GM12875 (cell line): ENCODE measurements at regions not wholly inside any gene's neighbourhood (a gene's known extent, or its start where the extent isn't known, plus 50 kb on each side); places are given as distances from the start of the nearest gene placed in this dataset.
"Not testable (repeated sequence)": the region's sequence is repeated elsewhere in the genome, so short reads cannot be mapped to it uniquely, and the experiment has no call there.

Experiments used
- H3K4me3 ChIP-seq: one replicate; pipeline ENCODE4 v1.5.1; 2011; ENCODE audit warnings: low read depth, low read length, control low read depth
- TF ChIP-seq, protein P1 (sequence below): IDR thresholded peaks from 2 replicates; pipeline ENCODE4 v1.5.1; 2011; ENCODE audit warnings: low read depth, mild to moderate bottlenecking, control low read depth, inconsistent platforms, low read length, moderate library complexity, borderline replicate concordance; ENCODE audit not compliant: insufficient read depth

- TF ChIP-seq, protein P1, sequence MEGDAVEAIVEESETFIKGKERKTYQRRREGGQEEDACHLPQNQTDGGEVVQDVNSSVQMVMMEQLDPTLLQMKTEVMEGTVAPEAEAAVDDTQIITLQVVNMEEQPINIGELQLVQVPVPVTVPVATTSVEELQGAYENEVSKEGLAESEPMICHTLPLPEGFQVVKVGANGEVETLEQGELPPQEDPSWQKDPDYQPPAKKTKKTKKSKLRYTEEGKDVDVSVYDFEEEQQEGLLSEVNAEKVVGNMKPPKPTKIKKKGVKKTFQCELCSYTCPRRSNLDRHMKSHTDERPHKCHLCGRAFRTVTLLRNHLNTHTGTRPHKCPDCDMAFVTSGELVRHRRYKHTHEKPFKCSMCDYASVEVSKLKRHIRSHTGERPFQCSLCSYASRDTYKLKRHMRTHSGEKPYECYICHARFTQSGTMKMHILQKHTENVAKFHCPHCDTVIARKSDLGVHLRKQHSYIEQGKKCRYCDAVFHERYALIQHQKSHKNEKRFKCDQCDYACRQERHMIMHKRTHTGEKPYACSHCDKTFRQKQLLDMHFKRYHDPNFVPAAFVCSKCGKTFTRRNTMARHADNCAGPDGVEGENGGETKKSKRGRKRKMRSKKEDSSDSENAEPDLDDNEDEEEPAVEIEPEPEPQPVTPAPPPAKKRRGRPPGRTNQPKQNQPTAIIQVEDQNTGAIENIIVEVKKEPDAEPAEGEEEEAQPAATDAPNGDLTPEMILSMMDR = no peak
- H3K4me3 ChIP-seq = no peak overlapping the region
Measured at GRCh38 chr18:73331212-73331772, 463.5 kb upstream of the NETO1 start.

- H3K4me3 ChIP-seq = not testable (repeated sequence)
Measured at GRCh38 chr18:73330106-73330505, 462.3 kb upstream of the NETO1 start.

DNA sequence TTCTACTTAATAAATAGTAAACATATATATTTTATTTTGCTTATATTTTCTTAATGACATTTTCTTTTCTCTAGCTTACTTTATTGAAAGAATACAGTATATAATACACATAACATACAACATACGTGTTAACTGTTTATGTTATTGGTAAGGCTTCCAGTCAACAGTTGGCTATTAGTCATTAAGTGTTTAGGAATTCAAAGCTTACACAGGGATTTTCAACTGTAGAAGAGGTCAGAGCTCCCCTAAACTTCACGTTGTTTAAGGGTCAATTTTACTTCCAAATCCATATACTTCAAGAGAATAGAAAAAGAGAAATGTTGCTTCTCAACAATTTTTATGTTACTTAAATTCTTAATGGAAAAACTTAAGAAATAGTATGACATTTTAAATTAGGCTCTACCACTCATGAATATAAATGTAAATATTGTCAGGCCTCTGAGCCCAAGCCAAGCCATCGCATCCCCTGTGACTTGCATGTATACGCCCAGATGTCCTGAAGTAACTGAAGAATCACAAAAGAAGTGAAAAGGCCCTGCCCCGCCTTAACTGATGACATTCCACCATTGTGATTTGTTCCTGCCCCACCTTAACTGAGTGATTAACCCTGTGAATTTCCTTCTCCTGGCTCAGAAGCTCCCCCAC lies 456.5 kb upstream of the NETO1 start:
- not testable (repeated sequence) for H3K4me3 ChIP-seq

- TF ChIP-seq, protein P1 = no peak
- H3K4me3 ChIP-seq = no peak overlapping the region
Measured at GRCh38 chr18:73318739-73319479, 451.1 kb upstream of the NETO1 start.

GRCh38 chr18:73316513-73316912 lies 448.7 kb upstream of the NETO1 start:
- H3K4me3 ChIP-seq = no peak overlapping the region
- TF ChIP-seq, protein P1 = no peak

DNA sequence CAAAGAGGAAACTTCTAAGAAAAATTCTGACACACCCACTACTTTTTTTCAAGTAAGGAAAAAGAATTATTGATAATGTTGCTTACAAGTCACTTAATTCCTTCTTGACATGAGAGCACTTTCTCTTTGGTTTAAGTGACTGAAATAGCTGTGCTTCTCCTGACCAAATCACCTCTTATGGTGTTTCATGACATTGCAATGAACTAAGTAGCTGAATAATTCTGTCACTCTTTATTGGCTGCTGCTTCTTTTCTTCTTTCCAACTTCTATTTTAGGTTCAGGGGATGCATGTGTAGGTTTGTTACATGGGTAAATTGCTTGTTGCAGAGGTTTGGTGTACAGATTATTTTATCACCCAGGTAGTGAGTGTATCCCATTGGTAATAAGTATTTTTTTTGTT lies 447.6 kb upstream of the NETO1 start:
- no peak overlapping the region for H3K4me3 ChIP-seq
- TF ChIP-seq, protein P1 = no peak

GRCh38 chr18:73313476-73313875 lies 445.7 kb upstream of the NETO1 start:
- TF ChIP-seq, protein P1 = no peak
- H3K4me3 ChIP-seq = no peak overlapping the region

DNA sequence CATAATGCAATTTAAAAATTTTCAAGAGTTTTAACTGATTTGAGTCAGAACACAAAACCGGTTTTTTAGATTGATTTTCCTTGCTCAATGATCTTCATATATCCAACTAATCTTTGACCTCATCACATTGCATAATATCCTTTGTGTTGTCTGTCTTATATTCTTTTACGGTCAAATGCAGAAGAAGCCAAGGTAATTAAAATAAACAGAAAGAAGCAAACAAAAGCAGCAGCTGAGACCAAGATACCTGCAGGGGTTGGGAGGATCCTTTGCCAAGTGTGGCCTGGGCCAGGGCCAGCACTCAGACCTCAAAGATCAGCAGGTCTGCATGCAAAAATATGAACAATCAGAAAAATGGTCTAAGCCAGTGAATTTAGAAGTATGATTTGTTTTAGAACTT lies 428.9 kb upstream of the NETO1 start:
- TF ChIP-seq, protein P1 = no peak
- H3K4me3 ChIP-seq = no peak overlapping the region
